ENCODE measurements at regions not wholly inside any gene's neighbourhood (a gene's known extent, or its start where the extent isn't known, plus 50 kb on each side); places are given as distances from the start of the nearest gene placed in this dataset.

- TF ChIP-seq ZNF565 (CRISPR knock-in tag; conservative IDR thresholded peaks at IDR 0.05; ENCODE audit: low read depth) (no peak), PATZ1 (CRISPR knock-in tag; IDR thresholded peaks at IDR 0.05; ENCODE audit: borderline replicate concordance) (no peak), ARNTL (CRISPR knock-in tag; IDR thresholded peaks at IDR 0.05; ENCODE audit: borderline replicate concordance, low read depth) (no peak), PPARA (CRISPR knock-in tag; IDR thresholded peaks at IDR 0.05; ENCODE audit: borderline replicate concordance) (no peak), ISL1 (CRISPR knock-in tag; IDR thresholded peaks at IDR 0.05) (no peak), TCF4 (CRISPR knock-in tag; IDR thresholded peaks at IDR 0.05; ENCODE audit: borderline replicate concordance) (no peak), TOX (CRISPR knock-in tag; IDR thresholded peaks at IDR 0.05; ENCODE audit: borderline replicate concordance) (no peak), BACH2 (CRISPR knock-in tag; IDR thresholded peaks at IDR 0.05; ENCODE audit: borderline replicate concordance) (no peak), RARB (CRISPR knock-in tag; IDR thresholded peaks at IDR 0.05) (no peak)
Observed at GRCh38 chr15:39330061-39330460, 250.8 kb upstream of the THBS1 start.
